ENCODE measurements at regions not wholly inside any gene's neighbourhood (a gene's known extent, or its start where the extent isn't known, plus 50 kb on each side); places are given as distances from the start of the nearest gene placed in this dataset.

DNA sequence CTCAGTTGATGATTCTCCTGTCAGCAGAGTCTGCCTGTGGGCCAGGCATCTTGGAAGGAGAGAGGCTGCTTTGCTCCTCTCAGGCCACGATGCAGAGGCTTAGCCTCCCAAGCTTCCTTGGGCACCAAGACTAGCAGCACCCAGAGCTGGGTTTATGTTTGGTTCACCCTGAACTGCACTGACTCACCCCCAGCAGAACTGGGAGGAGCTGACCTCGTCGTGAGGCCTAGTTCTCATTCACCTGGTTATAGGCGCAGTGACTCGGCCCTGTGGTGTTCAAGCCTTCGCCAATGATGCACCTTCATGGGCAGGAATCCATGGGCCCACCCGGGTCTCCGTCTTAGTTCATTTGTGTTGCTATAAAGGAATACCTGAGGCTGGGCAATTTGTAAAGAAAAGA is 122.0 kb upstream of the ZNF438 start:
- no peak overlapping the region for H3K4me3 ChIP-seq (replicated peaks in 1 of 2; ENCODE audit: low read depth in 2 of 2, low read length in 2 of 2)
- no peak for DNase-seq (ENCODE audit: low read depth in 2 of 2)
- TF ChIP-seq, protein P1, sequence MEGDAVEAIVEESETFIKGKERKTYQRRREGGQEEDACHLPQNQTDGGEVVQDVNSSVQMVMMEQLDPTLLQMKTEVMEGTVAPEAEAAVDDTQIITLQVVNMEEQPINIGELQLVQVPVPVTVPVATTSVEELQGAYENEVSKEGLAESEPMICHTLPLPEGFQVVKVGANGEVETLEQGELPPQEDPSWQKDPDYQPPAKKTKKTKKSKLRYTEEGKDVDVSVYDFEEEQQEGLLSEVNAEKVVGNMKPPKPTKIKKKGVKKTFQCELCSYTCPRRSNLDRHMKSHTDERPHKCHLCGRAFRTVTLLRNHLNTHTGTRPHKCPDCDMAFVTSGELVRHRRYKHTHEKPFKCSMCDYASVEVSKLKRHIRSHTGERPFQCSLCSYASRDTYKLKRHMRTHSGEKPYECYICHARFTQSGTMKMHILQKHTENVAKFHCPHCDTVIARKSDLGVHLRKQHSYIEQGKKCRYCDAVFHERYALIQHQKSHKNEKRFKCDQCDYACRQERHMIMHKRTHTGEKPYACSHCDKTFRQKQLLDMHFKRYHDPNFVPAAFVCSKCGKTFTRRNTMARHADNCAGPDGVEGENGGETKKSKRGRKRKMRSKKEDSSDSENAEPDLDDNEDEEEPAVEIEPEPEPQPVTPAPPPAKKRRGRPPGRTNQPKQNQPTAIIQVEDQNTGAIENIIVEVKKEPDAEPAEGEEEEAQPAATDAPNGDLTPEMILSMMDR (IDR thresholded peaks at IDR 0.05; ENCODE audit: low read depth, low read length) = no peak

GRCh38 chr10:31154996-31155395 is 123.3 kb upstream of the ZNF438 start:
- DNase-seq (ENCODE audit: low read depth in 2 of 2) = no peak
- TF ChIP-seq, protein P1 (IDR thresholded peaks at IDR 0.05; ENCODE audit: low read depth, low read length) = no peak
- H3K4me3 ChIP-seq (replicated peaks in 1 of 2; ENCODE audit: low read depth in 2 of 2, low read length in 2 of 2) = no peak overlapping the region

DNA sequence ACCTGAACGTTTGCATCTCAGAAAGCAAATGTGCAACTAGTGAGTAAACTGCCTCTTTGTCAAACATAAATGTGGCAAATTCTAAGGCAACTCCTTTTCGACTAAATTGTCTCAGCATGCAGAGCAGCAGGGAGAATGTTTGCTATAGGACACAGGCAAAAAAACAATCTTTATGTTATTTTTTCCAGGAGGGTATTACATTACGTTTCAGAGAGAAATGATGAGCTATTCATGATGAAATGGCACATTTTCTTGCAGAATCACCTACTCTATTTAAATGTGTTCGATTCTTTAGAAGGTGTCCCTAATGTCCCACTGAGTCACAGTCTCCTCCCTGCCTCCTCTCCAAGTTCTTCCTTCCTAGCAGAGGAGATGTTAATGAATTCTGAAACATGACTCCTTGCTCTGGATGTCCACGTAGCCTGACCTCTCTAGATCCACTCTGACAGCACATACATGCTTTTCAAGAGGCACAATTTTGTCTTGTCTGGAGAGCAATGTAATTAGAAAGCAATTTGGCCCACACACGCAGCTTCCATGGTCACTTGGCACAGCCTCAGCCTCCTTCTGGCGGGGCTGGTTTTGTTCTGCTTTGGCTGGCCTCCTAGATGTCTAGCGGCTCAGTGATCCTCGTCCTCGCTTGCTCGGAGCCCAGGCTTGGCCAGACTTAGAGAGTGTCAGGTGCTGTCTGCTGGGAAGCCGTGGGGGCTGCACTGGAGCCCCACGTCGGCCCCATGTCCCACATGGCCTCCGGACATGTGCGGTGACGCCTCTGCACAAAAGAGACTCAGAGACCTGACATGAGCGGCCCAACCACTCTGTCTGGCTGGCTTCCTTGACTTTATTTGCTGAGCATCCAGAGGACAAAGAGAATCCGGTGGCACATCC is 125.7 kb upstream of the ZNF438 start:
- H3K4me3 ChIP-seq (replicated peaks in 1 of 2; ENCODE audit: low read depth in 2 of 2, low read length in 2 of 2) = no peak overlapping the region
- TF ChIP-seq, protein P1 (IDR thresholded peaks at IDR 0.05; ENCODE audit: low read depth, low read length) = no peak
- DNase-seq (ENCODE audit: low read depth in 2 of 2) = peak; percentile 69 to 72

DNA sequence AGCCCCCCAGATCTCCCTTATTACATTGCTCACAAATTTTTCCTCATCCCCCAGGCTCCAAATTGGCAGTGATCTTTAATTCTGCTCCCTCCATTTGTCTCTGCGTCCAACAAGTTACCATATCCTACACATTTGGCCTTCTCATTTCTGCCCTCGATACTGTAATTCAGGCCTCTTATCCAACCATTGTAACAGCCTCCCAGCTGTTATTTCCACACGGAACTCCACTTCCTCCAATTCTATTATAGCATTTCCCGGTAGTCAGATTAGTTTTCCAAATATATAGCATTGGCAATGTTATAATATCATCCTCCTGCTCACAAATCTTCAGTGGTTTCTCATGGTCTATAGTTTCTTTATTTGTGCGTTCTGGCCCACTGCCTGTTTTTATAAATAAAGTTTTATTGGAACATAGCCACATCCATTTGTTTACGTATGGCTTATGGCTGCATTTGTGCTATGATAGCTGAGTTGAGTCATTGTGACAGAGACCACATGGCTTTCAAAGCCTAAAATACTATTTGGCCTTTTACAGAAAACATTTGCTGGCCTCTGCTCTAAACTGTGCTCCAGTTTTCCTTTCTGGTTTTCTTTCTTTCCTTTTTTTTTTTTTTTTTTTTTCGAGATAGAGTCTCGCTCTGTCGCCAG is 126.5 kb upstream of the ZNF438 start:
- peak; percentile 42 to 67 for DNase-seq (ENCODE audit: low read depth in 2 of 2)
- no peak overlapping the region for H3K4me3 ChIP-seq (replicated peaks in 1 of 2; ENCODE audit: low read depth in 2 of 2, low read length in 2 of 2)
- TF ChIP-seq, protein P1 (IDR thresholded peaks at IDR 0.05; ENCODE audit: low read depth, low read length) = no peak

GRCh38 chr10:31166606-31167005 is 134.9 kb upstream of the ZNF438 start:
- TF ChIP-seq, protein P1 (IDR thresholded peaks at IDR 0.05; ENCODE audit: low read depth, low read length) = no peak
- peak in 1 of 2 donors; percentile 32 for DNase-seq (ENCODE audit: low read depth in 2 of 2)
- H3K4me3 ChIP-seq (replicated peaks in 1 of 2; ENCODE audit: low read depth in 2 of 2, low read length in 2 of 2) = no peak overlapping the region

GRCh38 chr10:31170636-31171035 is 139.0 kb upstream of the ZNF438 start:
- DNase-seq (ENCODE audit: low read depth in 2 of 2) = no peak
- no peak overlapping the region for H3K4me3 ChIP-seq (replicated peaks in 1 of 2; ENCODE audit: low read depth in 2 of 2, low read length in 2 of 2)
- TF ChIP-seq, protein P1 (IDR thresholded peaks at IDR 0.05; ENCODE audit: low read depth, low read length) = no peak
